A549 (cell line): ENCODE measurements at regions not wholly inside any gene's neighbourhood (a gene's known extent, or its start where the extent isn't known, plus 50 kb on each side); places are given as distances from the start of the nearest gene placed in this dataset.

Source experiments
- CHD2 ChIP-seq: fragments of 150-350 bp; IDR thresholded peaks from 2 replicates; pipeline ENCODE4 v1.6.1; 2014; ENCODE audit warnings: low read length; ENCODE audit not compliant: partially characterized antibody
- PHF8 ChIP-seq: fragments of 200-600 bp; sonication (generic); IDR thresholded peaks from 2 replicates; pipeline ENCODE4 v1.6.1; 2016; ENCODE audit warnings: low read depth, mild to moderate bottlenecking, antibody characterized with exemption, moderate library complexity, borderline replicate concordance
- POLR2A ChIP-seq: IDR thresholded peaks from 2 replicates; pipeline ENCODE4 v1.6.1; 2012; ENCODE audit warnings: mild to moderate bottlenecking, low read length
- RAD21 ChIP-seq, 2 experiments: fragments of >200 bp in 1 of 2; sonication (Bioruptor Twin) in 1 of 2; formaldehyde crosslinking in 1 of 2; IDR thresholded peaks in 1 of 2; conservative IDR thresholded peaks in 1 of 2; 2 replicates in 1 of 2; 3 replicates in 1 of 2; pipeline ENCODE4 v1.6.1; 2012 to 2018; ENCODE audit warnings: inconsistent platforms in 1 of 2
- TF ChIP-seq, protein P1 (sequence below): fragments of >200 bp; sonication (Bioruptor Twin); formaldehyde crosslinking; IDR thresholded peaks from 3 replicates; pipeline ENCODE4 v1.5.1; 2016

DNA sequence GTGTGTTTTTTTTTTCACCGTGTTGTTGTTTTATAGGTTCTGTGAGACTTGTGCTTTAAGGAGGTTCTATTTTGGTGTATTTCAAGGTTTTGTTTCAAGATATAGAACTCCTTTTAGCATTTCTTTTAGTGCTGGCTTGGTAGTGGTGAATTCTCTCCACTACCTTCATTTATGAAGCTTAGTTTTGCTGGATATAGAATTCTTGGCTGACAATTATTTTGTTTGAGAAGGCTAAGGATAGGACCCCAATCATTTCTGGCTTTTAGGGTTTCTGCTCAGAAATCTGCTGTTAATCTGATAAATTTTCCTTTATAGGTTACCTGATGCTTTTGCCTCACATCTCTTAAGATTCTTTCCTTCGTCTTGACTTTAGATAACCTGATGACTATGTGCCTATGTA is 66.8 kb downstream of the MSTN start:
- TF ChIP-seq RAD21 (conservative IDR thresholded peaks at IDR 0.05 in 1 of 2, IDR thresholded peaks at IDR 0.05 in 1 of 2): no peak
- TF ChIP-seq, protein P1, sequence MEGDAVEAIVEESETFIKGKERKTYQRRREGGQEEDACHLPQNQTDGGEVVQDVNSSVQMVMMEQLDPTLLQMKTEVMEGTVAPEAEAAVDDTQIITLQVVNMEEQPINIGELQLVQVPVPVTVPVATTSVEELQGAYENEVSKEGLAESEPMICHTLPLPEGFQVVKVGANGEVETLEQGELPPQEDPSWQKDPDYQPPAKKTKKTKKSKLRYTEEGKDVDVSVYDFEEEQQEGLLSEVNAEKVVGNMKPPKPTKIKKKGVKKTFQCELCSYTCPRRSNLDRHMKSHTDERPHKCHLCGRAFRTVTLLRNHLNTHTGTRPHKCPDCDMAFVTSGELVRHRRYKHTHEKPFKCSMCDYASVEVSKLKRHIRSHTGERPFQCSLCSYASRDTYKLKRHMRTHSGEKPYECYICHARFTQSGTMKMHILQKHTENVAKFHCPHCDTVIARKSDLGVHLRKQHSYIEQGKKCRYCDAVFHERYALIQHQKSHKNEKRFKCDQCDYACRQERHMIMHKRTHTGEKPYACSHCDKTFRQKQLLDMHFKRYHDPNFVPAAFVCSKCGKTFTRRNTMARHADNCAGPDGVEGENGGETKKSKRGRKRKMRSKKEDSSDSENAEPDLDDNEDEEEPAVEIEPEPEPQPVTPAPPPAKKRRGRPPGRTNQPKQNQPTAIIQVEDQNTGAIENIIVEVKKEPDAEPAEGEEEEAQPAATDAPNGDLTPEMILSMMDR: no peak
- TF ChIP-seq PHF8: no peak
- TF ChIP-seq POLR2A: no peak
- no peak for TF ChIP-seq CHD2
